CD14-positive monocyte (primary cell): ENCODE measurements at regions not wholly inside any gene's neighbourhood (a gene's known extent, or its start where the extent isn't known, plus 50 kb on each side); places are given as distances from the start of the nearest gene placed in this dataset.

Source experiments
- DNase-seq, 3 donors: peaks; one replicate each; pipeline ENCODE4 v3.0.0-alpha.2; 2011 to 2022
- H2AFZ ChIP-seq: 2 replicates; pipeline ENCODE4 v1.6.0; 2012; ENCODE audit warnings: mild to moderate bottlenecking, low read depth, low read length, inconsistent platforms; ENCODE audit not compliant: insufficient read depth, poor library complexity, severe bottlenecking
- H3K27ac ChIP-seq, 2 donors: 1 replicate in 1 of 2; 2 replicates in 1 of 2; pipeline ENCODE4 v1.5.1; 2012 to 2013; ENCODE audit warnings: low read length in 2 of 2, control low read depth in 1 of 2, inconsistent platforms in 1 of 2, low read depth in 1 of 2, mild to moderate bottlenecking in 1 of 2
- H3K27me3 ChIP-seq, 2 donors: one replicate each; pipeline versions ENCODE4 v1.6.0 to v1.6.1; 2011 to 2013; ENCODE audit warnings: low read length in 2 of 2; ENCODE audit not compliant: control insufficient read depth in 2 of 2, insufficient read depth in 2 of 2
- H3K36me3 ChIP-seq, 2 donors: replicated peaks in 1 of 2; 1 replicate in 1 of 2; 2 replicates in 1 of 2; pipeline versions ENCODE4 v1.5.1 to v1.6.1; 2012 to 2013; ENCODE audit warnings: low read length in 2 of 2, control low read depth in 1 of 2, inconsistent platforms in 1 of 2, mild to moderate bottlenecking in 1 of 2; ENCODE audit not compliant: insufficient read depth in 2 of 2, control insufficient read depth in 1 of 2
- H3K4me1 ChIP-seq, 2 donors: 1 replicate in 1 of 2; 2 replicates in 1 of 2; pipeline versions ENCODE4 v1.5.1 to v1.6.1; 2012 to 2013; ENCODE audit warnings: low read length in 2 of 2, control low read depth in 1 of 2, inconsistent platforms in 1 of 2, mild to moderate bottlenecking in 1 of 2, moderate library complexity in 1 of 2; ENCODE audit not compliant: insufficient read depth in 2 of 2, control insufficient read depth in 1 of 2
- H3K4me2 ChIP-seq: replicated peaks from 2 replicates; pipeline ENCODE3; 2012; ENCODE audit warnings: low read length, moderate library complexity, mild to moderate bottlenecking; ENCODE audit not compliant: poor library complexity, severe bottlenecking; ENCODE audit errors: extremely low read depth
- H3K4me3 ChIP-seq, 3 experiments: fragments of 200-600 bp in 1 of 3; sonication (generic) in 1 of 3; replicated peaks in 1 of 3; 1 replicate in 2 of 3; 2 replicates in 1 of 3; pipeline ENCODE4 v1.5.1; 2011 to 2013; ENCODE audit warnings: low read length in 3 of 3, mild to moderate bottlenecking in 3 of 3, control low read depth in 2 of 3, low read depth in 2 of 3, inconsistent platforms in 1 of 3, moderate library complexity in 1 of 3
- H3K79me2 ChIP-seq: 2 replicates; pipeline ENCODE4 v1.6.0; 2012; ENCODE audit warnings: mild to moderate bottlenecking, control low read depth, inconsistent platforms, low read length, moderate library complexity; ENCODE audit not compliant: insufficient read depth
- H3K9ac ChIP-seq: 2 replicates; pipeline ENCODE4 v1.6.0; 2017; ENCODE audit warnings: low read length, mild to moderate bottlenecking; ENCODE audit not compliant: insufficient read depth, poor library complexity, severe bottlenecking
- H3K9me3 ChIP-seq, 2 donors: replicated peaks in 1 of 2; 1 replicate in 1 of 2; 2 replicates in 1 of 2; pipeline versions ENCODE4 v1.5.1 to v1.6.1; 2012 to 2013; ENCODE audit warnings: low read length in 2 of 2, control low read depth in 1 of 2; ENCODE audit not compliant: control insufficient read depth in 1 of 2, insufficient read depth in 1 of 2
- H4K20me1 ChIP-seq: 2 replicates; pipeline ENCODE4 v1.6.0; 2012; ENCODE audit warnings: mild to moderate bottlenecking, low read length, control low read depth, moderate library complexity; ENCODE audit not compliant: insufficient read depth
- H3K27ac Mint-ChIP-seq, 7 donors: one replicate each; pipeline ENCODE4 v1.8.0; 2020; ENCODE audit warnings: mild to moderate bottlenecking in 7 of 7, mixed read lengths in 7 of 7, moderate library complexity in 6 of 7, inconsistent platforms in 2 of 7
- H3K27me3 Mint-ChIP-seq, 3 donors: one replicate each; pipeline ENCODE4 v1.8.0; 2021 to 2022; ENCODE audit warnings: low read depth in 3 of 3, mild to moderate bottlenecking in 3 of 3, mixed read lengths in 3 of 3, moderate library complexity in 3 of 3, inconsistent platforms in 1 of 3
- H3K36me3 Mint-ChIP-seq, 2 donors: one replicate each; pipeline ENCODE4 v1.8.0; 2020; ENCODE audit warnings: mixed read lengths in 2 of 2, inconsistent platforms in 1 of 2, mild to moderate bottlenecking in 1 of 2
- H3K4me1 Mint-ChIP-seq: one replicate; pipeline ENCODE4 v1.8.0; 2020; ENCODE audit warnings: mild to moderate bottlenecking, mixed read lengths
- H3K4me3 Mint-ChIP-seq, 2 donors: one replicate each; pipeline ENCODE4 v1.8.0; 2020; ENCODE audit warnings: mild to moderate bottlenecking in 2 of 2, mixed read lengths in 2 of 2, moderate library complexity in 1 of 2
- H3K9me3 Mint-ChIP-seq, 7 donors: one replicate each; pipeline ENCODE4 v1.8.0; 2020 to 2022; ENCODE audit warnings: mixed read lengths in 7 of 7, mild to moderate bottlenecking in 6 of 7, moderate library complexity in 6 of 7, inconsistent platforms in 2 of 7
- CTCF ChIP-seq: fragments of 200-600 bp; IDR thresholded peaks from one replicate; pipeline ENCODE4 v1.8.0; 2022; ENCODE audit warnings: antibody characterized with exemption, mild to moderate bottlenecking
- WGBS: methylation state at CpG from one replicate; pipeline ENCODE4 v1.1.5; 2013; ENCODE audit warnings: missing lambda C conversion rate; ENCODE audit not compliant: insufficient coverage; 5-methylcytosine and 5-hydroxymethylcytosine counted together
- intact Hi-C, 2 donors: fragments of 100-400 bp; cut with micrococcal nuclease; formaldehyde crosslinking; loops; one replicate each; pipeline versions ENCODE4 v1.15.0 to v1.15.1; 2023

GRCh38 chr4:126395664-126396063, 1080.9 kb downstream of the FAT4 start:
- Histone ChIP-seq H3K4me3 (no peak overlapping the region), H2AFZ (no peak overlapping the region), H3K27ac (no peak overlapping the region), H3K9me3 (no peaks in the 10 kb centered on the region), H3K36me3 (no peaks in the 10 kb centered on the region), H3K9ac (no peak overlapping the region), H3K79me2 (no peaks in the 10 kb centered on the region), H3K4me2 (no peak overlapping the region), H3K4me1 (no peaks in the 10 kb centered on the region), H4K20me1 (no peaks in the 10 kb centered on the region), H3K27me3 (no peaks in the 10 kb centered on the region)
- no peak overlapping the region for H3K27ac Mint-ChIP-seq
- intact Hi-C loops: no loop called here
- no peaks in the 10 kb centered on the region for H3K36me3 Mint-ChIP-seq
- 80% methylated on average over 2 of the region's 2 CpGs for WGBS
- H3K4me1 Mint-ChIP-seq: no peaks in the 10 kb centered on the region
- H3K4me3 Mint-ChIP-seq: no peak overlapping the region
- peaks cover 0 to 1% (median 0%) of the 10 kb centered on the region in 3 donors for H3K27me3 Mint-ChIP-seq
- no peak for TF ChIP-seq CTCF
- DNase-seq: no peak
- peaks cover 0 to 2% (median 0%) of the 10 kb centered on the region in 7 donors for H3K9me3 Mint-ChIP-seq

DNA sequence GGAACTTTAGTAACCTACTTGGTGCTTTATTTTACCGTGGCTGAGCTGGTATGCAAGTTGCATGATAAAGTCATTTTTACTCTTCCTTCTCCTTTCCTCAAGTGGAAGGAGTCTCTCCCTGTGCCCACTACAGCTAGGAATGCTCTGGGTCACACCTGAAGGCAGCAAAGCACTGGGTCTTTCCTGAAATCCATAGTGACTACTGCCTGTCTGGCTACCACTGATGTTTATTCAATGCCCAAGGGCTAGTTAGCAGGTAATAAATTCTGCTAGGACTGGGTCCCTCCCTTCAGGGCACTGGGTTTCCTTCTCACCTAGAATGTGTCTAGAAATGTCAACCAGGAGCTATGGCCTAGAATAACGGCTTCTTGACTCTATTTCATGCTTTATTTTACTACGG, 1081.4 kb downstream of the FAT4 start:
- Histone ChIP-seq H3K27ac (no peak overlapping the region), H3K36me3 (no peaks in the 10 kb centered on the region), H3K4me2 (no peak overlapping the region), H3K79me2 (no peaks in the 10 kb centered on the region), H3K4me3 (no peak overlapping the region), H3K9ac (no peak overlapping the region), H2AFZ (no peak overlapping the region), H3K4me1 (no peaks in the 10 kb centered on the region), H4K20me1 (no peaks in the 10 kb centered on the region), H3K9me3 (no peaks in the 10 kb centered on the region), H3K27me3 (no peaks in the 10 kb centered on the region)
- Mint-ChIP-seq H3K4me3 (no peak overlapping the region), H3K27ac (no peak overlapping the region), H3K27me3 (peaks cover 0 to 1% (median 0%) of the 10 kb centered on the region in 3 donors), H3K9me3 (peaks cover 0 to 2% (median 0%) of the 10 kb centered on the region in 7 donors), H3K36me3 (no peaks in the 10 kb centered on the region), H3K4me1 (no peaks in the 10 kb centered on the region)
- no peak for TF ChIP-seq CTCF
- intact Hi-C loops: no loop called here
- no CpG with 5 or more reads among the region's 3 CpGs for WGBS
- DNase-seq: no peak
